Suprapubic skin (tissue), 4 donors: ENCODE measurements at regions not wholly inside any gene's neighbourhood (a gene's known extent, or its start where the extent isn't known, plus 50 kb on each side); places are given as distances from the start of the nearest gene placed in this dataset.
A peak's percentile ranks its signal among the peaks of the same experiment; 100 is the strongest.

Experiments
- DNase-seq, 2 donors: peaks; one replicate each; pipeline ENCODE4 v3.0.0-alpha.2; 2019; ENCODE audit warnings: low spot score in 2 of 2
- H3K27ac ChIP-seq: fragments of 200-600 bp; sonication (generic); one replicate; pipeline ENCODE4 v1.5.1; 2019
- H3K27me3 ChIP-seq: fragments of 200-600 bp; sonication (generic); one replicate; pipeline ENCODE4 v1.5.1; 2019
- H3K36me3 ChIP-seq: fragments of 200-600 bp; sonication (generic); one replicate; pipeline ENCODE4 v1.5.1; 2019
- H3K4me1 ChIP-seq: fragments of 200-600 bp; sonication (generic); one replicate; pipeline ENCODE4 v1.5.1; 2019
- H3K4me3 ChIP-seq: fragments of 200-600 bp; sonication (generic); one replicate; pipeline ENCODE4 v1.5.1; 2019; ENCODE audit warnings: mild to moderate bottlenecking
- H3K9me3 ChIP-seq: fragments of 200-600 bp; sonication (generic); one replicate; pipeline ENCODE4 v1.5.1; 2019
- EP300 ChIP-seq: sonication (generic); formaldehyde crosslinking; IDR thresholded peaks from one replicate; pipeline ENCODE4 v1.6.1; 2017; ENCODE audit warnings: antibody characterized with exemption
- POLR2A ChIP-seq, 2 donors: fragments of 450-650 bp; IDR thresholded peaks; one replicate each; pipeline ENCODE4 v1.6.1; 2017; ENCODE audit warnings: antibody characterized with exemption in 2 of 2, mild to moderate bottlenecking in 2 of 2, moderate library complexity in 2 of 2
- POLR2AphosphoS5 ChIP-seq, 3 donors: sonication (generic); formaldehyde crosslinking; IDR thresholded peaks; one replicate each; pipeline ENCODE4 v1.6.1; 2017; ENCODE audit warnings: antibody characterized with exemption in 3 of 3
- WGBS: methylation state at CpG from one replicate; pipeline ENCODE4 v1.1.5; 2018; 5-methylcytosine and 5-hydroxymethylcytosine counted together
- TF ChIP-seq, protein P1 (sequence below), 2 donors: fragments of 200-600 bp in 1 of 2; fragments of 450-650 bp in 1 of 2; sonication (generic) in 1 of 2; IDR thresholded peaks; one replicate each; pipeline ENCODE4 v1.5.1; 2016 to 2019; ENCODE audit warnings: antibody characterized with exemption in 2 of 2, mild to moderate bottlenecking in 1 of 2, moderate library complexity in 1 of 2

DNA sequence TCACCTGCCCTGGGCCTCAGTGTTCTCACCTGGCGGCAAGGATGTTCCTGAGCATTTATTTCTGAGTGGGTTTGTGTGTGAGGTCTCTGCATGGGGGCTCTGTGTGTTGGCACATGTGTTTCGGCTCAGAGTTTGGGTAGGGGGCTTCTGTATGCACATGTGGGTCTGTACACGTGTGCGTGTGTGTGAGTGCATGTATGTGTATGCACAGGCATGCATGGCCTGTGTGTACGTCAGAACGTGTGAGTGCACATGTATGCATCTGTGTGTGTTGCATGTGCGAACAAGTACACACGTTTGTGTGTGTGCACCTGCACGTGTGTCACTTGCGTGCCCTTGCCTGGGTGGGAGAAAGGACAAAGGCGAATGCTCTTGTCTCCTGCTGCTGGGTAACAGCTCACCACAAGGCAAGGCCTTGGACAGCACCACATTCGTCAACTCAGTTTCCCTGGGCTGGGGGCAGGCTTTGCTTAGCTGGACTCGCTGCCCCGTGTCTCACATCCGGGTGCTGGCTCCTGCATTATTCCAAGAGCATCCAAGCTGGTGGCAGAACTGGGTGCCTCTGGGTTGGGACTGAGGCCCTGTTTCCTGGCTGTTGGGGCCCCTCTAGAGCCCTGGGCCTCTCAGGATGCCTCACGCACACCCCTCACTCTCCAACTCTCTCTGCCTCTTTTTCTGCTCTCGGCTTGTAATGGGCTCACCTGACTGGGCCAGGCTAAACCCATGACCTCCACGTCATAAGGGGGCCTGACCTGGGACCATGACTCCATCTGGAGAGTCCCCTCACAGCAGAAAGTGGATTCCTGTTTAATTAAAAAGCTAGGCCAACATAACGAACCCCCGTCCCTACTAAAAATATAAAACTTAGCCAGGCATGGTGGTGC lies 153.6 kb upstream of the C14orf180 start:
- H3K4me1 ChIP-seq: peaks cover 4% of the 10 kb centered on the region
- TF ChIP-seq EP300 (no peak), POLR2AphosphoS5 (IDR thresholded peaks at IDR 0.05) (no peak), POLR2A (IDR thresholded peaks at IDR 0.05) (no peak)
- TF ChIP-seq, protein P1, sequence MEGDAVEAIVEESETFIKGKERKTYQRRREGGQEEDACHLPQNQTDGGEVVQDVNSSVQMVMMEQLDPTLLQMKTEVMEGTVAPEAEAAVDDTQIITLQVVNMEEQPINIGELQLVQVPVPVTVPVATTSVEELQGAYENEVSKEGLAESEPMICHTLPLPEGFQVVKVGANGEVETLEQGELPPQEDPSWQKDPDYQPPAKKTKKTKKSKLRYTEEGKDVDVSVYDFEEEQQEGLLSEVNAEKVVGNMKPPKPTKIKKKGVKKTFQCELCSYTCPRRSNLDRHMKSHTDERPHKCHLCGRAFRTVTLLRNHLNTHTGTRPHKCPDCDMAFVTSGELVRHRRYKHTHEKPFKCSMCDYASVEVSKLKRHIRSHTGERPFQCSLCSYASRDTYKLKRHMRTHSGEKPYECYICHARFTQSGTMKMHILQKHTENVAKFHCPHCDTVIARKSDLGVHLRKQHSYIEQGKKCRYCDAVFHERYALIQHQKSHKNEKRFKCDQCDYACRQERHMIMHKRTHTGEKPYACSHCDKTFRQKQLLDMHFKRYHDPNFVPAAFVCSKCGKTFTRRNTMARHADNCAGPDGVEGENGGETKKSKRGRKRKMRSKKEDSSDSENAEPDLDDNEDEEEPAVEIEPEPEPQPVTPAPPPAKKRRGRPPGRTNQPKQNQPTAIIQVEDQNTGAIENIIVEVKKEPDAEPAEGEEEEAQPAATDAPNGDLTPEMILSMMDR (IDR thresholded peaks at IDR 0.05): no peak
- H3K27ac ChIP-seq: no peak overlapping the region
- H3K9me3 ChIP-seq: no peaks in the 10 kb centered on the region
- no peaks in the 10 kb centered on the region for H3K36me3 ChIP-seq
- H3K4me3 ChIP-seq: no peak overlapping the region
- peaks cover 62% of the 10 kb centered on the region for H3K27me3 ChIP-seq
- DNase-seq: peak in 1 of 2 donors; percentile 50
- WGBS: 88% methylated on average over 10 of the region's 20 CpGs

DNA sequence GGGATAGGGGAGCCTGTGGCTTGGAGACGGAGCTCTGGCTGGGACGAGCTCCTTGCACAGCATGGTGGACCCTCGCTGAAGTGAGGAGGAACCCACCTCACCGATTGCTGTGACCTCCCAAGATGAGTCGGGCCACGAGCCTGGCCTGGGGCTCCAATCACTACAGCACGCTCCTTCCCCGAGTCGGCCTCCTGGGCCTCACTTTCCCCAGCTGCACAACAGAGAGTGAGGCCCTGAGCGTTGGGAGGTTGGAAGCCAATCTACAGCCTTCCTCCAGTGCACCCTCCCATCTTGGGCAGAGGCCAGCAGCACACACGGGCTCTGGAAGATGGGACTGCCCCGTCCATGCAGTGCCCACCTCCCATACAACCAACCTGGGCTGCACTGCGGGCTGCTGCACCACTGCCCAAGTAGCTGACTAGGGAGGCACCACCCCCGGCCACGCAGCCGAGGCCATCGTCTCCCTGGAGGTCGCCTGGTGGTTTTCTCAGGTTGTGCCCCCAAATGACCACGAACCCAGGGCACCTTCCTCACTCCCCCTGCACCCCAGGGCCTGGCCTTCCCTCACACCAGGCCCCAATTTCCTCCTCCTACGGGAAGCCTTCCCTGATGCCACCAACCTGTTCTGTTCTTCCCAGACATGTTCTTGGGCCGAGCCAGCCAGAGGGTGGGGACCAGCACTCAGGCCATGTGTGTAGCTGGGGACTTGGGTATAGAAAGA lies 152.3 kb upstream of the C14orf180 start:
- WGBS: 62% methylated on average over 12 of the region's 21 CpGs
- peak; percentile 41 to 71 for DNase-seq
- Histone ChIP-seq H3K27me3 (peaks cover 68% of the 10 kb centered on the region), H3K27ac (no peak overlapping the region), H3K9me3 (no peaks in the 10 kb centered on the region), H3K36me3 (no peaks in the 10 kb centered on the region), H3K4me3 (no peak overlapping the region), H3K4me1 (peaks cover 4% of the 10 kb centered on the region)
- TF ChIP-seq POLR2A (IDR thresholded peaks at IDR 0.05) (no peak), POLR2AphosphoS5 (IDR thresholded peaks at IDR 0.05) (no peak), EP300 (no peak)
- TF ChIP-seq, protein P1 (IDR thresholded peaks at IDR 0.05): no peak

DNA sequence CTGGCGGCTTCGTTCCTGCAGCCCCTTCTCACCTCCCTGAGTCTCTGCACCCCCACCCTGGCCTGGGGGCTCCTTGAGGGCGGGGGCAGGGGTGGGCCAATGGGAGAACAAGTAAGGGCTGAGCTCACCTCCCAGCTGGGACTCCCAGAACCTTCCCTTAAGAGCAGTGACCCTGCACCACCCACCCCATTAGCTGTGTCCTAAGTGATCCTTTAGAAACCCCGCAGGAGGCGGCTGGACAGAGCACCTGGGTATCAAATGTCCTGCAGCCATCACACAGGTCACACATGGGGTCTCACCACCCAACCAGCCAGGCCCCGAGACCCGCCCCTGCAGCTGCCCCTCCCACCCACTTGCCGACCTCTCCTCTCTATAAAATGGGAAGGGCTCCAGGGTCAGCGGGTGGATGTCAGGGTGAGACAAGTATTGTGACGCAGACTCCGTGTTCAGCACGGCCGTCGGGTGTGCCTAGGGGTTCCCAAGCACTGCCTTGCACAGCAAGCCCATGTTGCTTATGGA lies 151.2 kb upstream of the C14orf180 start:
- TF ChIP-seq, protein P1 (IDR thresholded peaks at IDR 0.05): no peak
- TF ChIP-seq EP300 (no peak), POLR2A (IDR thresholded peaks at IDR 0.05) (no peak)
- Histone ChIP-seq H3K9me3 (no peaks in the 10 kb centered on the region), H3K27ac (no peak overlapping the region), H3K36me3 (no peaks in the 10 kb centered on the region), H3K4me1 (peaks cover 4% of the 10 kb centered on the region), H3K4me3 (no peak overlapping the region), H3K27me3 (peaks cover 57% of the 10 kb centered on the region)
- WGBS: 51% methylated on average over 13 of the region's 14 CpGs
- peak; percentile 40 to 56 for DNase-seq

DNA sequence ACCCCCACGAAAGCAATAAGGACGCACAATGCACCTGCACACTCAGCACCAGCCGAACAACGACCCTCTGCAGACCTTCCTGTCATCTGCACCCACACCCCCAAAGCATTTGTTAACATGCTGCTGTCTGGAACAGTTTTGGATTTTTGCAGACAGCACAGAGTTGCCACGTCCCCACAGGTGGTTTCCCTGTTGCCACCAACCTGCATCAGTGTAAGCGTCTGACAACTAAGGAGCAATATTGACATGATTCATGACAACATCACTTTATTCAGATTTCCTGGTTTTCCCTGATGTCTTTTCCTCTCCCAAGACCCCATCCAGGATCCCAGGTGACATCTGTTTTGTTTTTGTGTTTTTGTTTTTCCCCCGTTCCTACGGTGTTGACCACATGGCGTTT lies 150.7 kb upstream of the C14orf180 start:
- Histone ChIP-seq H3K4me3 (no peak overlapping the region), H3K4me1 (peaks cover 4% of the 10 kb centered on the region), H3K27ac (no peak overlapping the region), H3K36me3 (no peaks in the 10 kb centered on the region), H3K27me3 (peaks cover 52% of the 10 kb centered on the region), H3K9me3 (no peaks in the 10 kb centered on the region)
- no peak for DNase-seq
- no peak for TF ChIP-seq POLR2A (IDR thresholded peaks at IDR 0.05)
- TF ChIP-seq EP300: no peak
- TF ChIP-seq, protein P1 (IDR thresholded peaks at IDR 0.05): no peak
- TF ChIP-seq POLR2AphosphoS5 (IDR thresholded peaks at IDR 0.05): no peak
- WGBS: 43% methylated on average over 9 of the region's 9 CpGs
